ENCODE measurements at regions not wholly inside any gene's neighbourhood (a gene's known extent, or its start where the extent isn't known, plus 50 kb on each side); places are given as distances from the start of the nearest gene placed in this dataset.

- Histone ChIP-seq H3K4me1 (ENCODE audit: low read depth, poor library complexity, severe bottlenecking) (no peaks in the 10 kb centered on the region), H3K79me2 (ENCODE audit: insufficient read depth, low read depth) (no peaks in the 10 kb centered on the region), H3K27me3 (ENCODE audit: insufficient read depth, low read depth) (peaks cover 15% of the 10 kb centered on the region), H3K9ac (no peak overlapping the region), H3K4me3 (IDR thresholded peaks at IDR 0.05; ENCODE audit: insufficient read depth, low read depth, low read length) (no peak overlapping the region), H4K20me1 (ENCODE audit: insufficient read depth) (no peaks in the 10 kb centered on the region), H3K27ac (no peak overlapping the region), H3K4me2 (no peak overlapping the region), H3K36me3 (ENCODE audit: insufficient read depth) (no peaks in the 10 kb centered on the region), H2AFZ (ENCODE audit: low read depth) (no peak overlapping the region)
- TF ChIP-seq CTCF (conservative IDR thresholded peaks at IDR 0.05; ENCODE audit: low read depth, low read length), result no peak
Measured at GRCh38 chr1:30345491-30346130, 377.8 kb downstream of the MATN1 start.

GRCh38 chr1:30343562-30343961, 379.8 kb downstream of the MATN1 start:
- Histone ChIP-seq H2AFZ (ENCODE audit: low read depth) (no peak overlapping the region), H4K20me1 (ENCODE audit: insufficient read depth) (no peaks in the 10 kb centered on the region), H3K4me2 (no peak overlapping the region), H3K4me1 (ENCODE audit: low read depth, poor library complexity, severe bottlenecking) (no peaks in the 10 kb centered on the region), H3K27me3 (ENCODE audit: insufficient read depth, low read depth) (peaks cover 14% of the 10 kb centered on the region), H3K36me3 (ENCODE audit: insufficient read depth) (no peaks in the 10 kb centered on the region), H3K9ac (no peak overlapping the region), H3K79me2 (ENCODE audit: insufficient read depth, low read depth) (no peaks in the 10 kb centered on the region), H3K27ac (no peak overlapping the region), H3K4me3 (IDR thresholded peaks at IDR 0.05; ENCODE audit: insufficient read depth, low read depth, low read length) (no peak overlapping the region)
- no peak for TF ChIP-seq CTCF (conservative IDR thresholded peaks at IDR 0.05; ENCODE audit: low read depth, low read length)

- TF ChIP-seq CTCF (conservative IDR thresholded peaks at IDR 0.05; ENCODE audit: low read depth, low read length), result no peak
- Histone ChIP-seq H3K27me3 (ENCODE audit: insufficient read depth, low read depth) (peaks cover 14% of the 10 kb centered on the region), H3K4me3 (IDR thresholded peaks at IDR 0.05; ENCODE audit: insufficient read depth, low read depth, low read length) (no peak overlapping the region)
Measured at GRCh38 chr1:30342535-30343141, 380.7 kb downstream of the MATN1 start.

GRCh38 chr1:30340934-30341333, 382.5 kb downstream of the MATN1 start:
- Histone ChIP-seq H3K4me2 (no peak overlapping the region), H3K9ac (no peak overlapping the region), H3K27me3 (ENCODE audit: insufficient read depth, low read depth) (peaks cover 14% of the 10 kb centered on the region), H3K36me3 (ENCODE audit: insufficient read depth) (no peaks in the 10 kb centered on the region), H2AFZ (ENCODE audit: low read depth) (no peak overlapping the region), H3K27ac (no peak overlapping the region), H3K4me1 (ENCODE audit: low read depth, poor library complexity, severe bottlenecking) (no peaks in the 10 kb centered on the region), H3K79me2 (ENCODE audit: insufficient read depth, low read depth) (no peaks in the 10 kb centered on the region), H3K4me3 (IDR thresholded peaks at IDR 0.05; ENCODE audit: insufficient read depth, low read depth, low read length) (no peak overlapping the region), H4K20me1 (ENCODE audit: insufficient read depth) (no peaks in the 10 kb centered on the region)
- TF ChIP-seq CTCF (conservative IDR thresholded peaks at IDR 0.05; ENCODE audit: low read depth, low read length), result no peak

More at GRCh38 chr1:30342535-30343141, 380.7 kb downstream of the MATN1 start:
- no peak overlapping the region for H3K27ac ChIP-seq
- H3K4me1 ChIP-seq (ENCODE audit: low read depth, poor library complexity, severe bottlenecking), result no peaks in the 10 kb centered on the region
- H2AFZ ChIP-seq (ENCODE audit: low read depth), result no peak overlapping the region
- no peak overlapping the region for H3K9ac ChIP-seq
- no peak overlapping the region for H3K4me2 ChIP-seq
- no peaks in the 10 kb centered on the region for H4K20me1 ChIP-seq (ENCODE audit: insufficient read depth)
- H3K79me2 ChIP-seq (ENCODE audit: insufficient read depth, low read depth), result no peaks in the 10 kb centered on the region
- no peaks in the 10 kb centered on the region for H3K36me3 ChIP-seq (ENCODE audit: insufficient read depth)

Measured in KMS-11 (cell line).